ENCODE measurements at regions not wholly inside any gene's neighbourhood (a gene's known extent, or its start where the extent isn't known, plus 50 kb on each side); places are given as distances from the start of the nearest gene placed in this dataset.
"Not testable (repeated sequence)": the region's sequence is repeated elsewhere in the genome, so short reads cannot be mapped to it uniquely, and the experiment has no call there.

DNA sequence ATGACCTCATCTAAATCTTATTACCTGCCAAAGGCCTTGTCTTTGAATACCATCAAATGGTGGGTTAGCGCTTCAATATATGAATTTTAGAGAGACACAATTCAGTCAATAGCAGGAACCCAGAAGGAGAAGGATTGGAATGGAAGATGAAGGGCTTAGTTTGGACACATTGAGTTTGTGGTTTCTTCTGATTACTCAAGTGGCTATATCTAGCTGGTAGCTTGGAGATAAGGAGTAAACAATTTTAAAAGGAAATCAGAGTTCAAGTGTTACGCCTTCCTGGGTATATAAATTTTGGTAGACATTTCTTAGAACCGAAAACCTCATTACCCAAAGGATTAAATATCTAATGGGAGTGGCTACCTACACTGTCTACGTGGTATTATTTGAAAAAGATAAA is 80.2 kb downstream of the RGS2 start:
- Mint-ChIP-seq H3K27ac (no peak overlapping the region), H3K9me3 (peaks cover 25% of the 10 kb centered on the region)
- TF ChIP-seq ZBTB43 (CRISPR knock-in tag; IDR thresholded peaks at IDR 0.05) (no peak), ZBTB21 (CRISPR knock-in tag; IDR thresholded peaks at IDR 0.05; ENCODE audit: borderline replicate concordance) (no peak)

DNA sequence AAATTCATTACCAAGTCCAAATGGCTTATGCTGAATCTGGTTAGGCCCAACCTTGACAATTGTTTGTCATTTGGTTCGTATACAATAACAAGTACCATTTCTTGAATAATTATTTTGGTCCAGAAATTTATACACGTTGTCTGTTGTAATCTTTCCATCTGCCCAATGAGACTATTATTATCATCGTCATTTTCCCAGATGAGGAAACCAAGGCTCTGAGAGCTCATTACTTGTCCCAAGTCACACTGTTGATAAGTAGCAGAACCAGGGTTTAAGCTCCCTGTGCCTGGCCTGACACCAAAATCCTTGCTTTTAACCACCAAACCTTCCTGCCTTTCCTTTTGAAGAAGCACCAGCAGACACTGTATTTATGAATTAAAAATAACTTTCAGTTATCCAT is 81.3 kb downstream of the RGS2 start:
- peaks cover 9% of the 10 kb centered on the region for H3K36me3 Mint-ChIP-seq
- TF ChIP-seq NR3C1 (CRISPR knock-in tag; conservative IDR thresholded peaks at IDR 0.05; ENCODE audit: low read depth) (no peak), PRDM15 (CRISPR knock-in tag; IDR thresholded peaks at IDR 0.05) (no peak), ZNF263 (CRISPR knock-in tag; IDR thresholded peaks at IDR 0.05; ENCODE audit: low read depth) (no peak), NR2C2 (CRISPR knock-in tag; IDR thresholded peaks at IDR 0.05) (no peak), SOX15 (CRISPR knock-in tag; IDR thresholded peaks at IDR 0.05) (no peak), PREB (CRISPR knock-in tag; IDR thresholded peaks at IDR 0.05; ENCODE audit: borderline replicate concordance) (no peak), ZNF423 (CRISPR knock-in tag; IDR thresholded peaks at IDR 0.05) (no peak), IRF1 (CRISPR knock-in tag; IDR thresholded peaks at IDR 0.05) (no peak), KAT7 (CRISPR knock-in tag; IDR thresholded peaks at IDR 0.05; ENCODE audit: borderline replicate concordance) (no peak), FOXJ3 (CRISPR knock-in tag; IDR thresholded peaks at IDR 0.05; ENCODE audit: borderline replicate concordance) (no peak)
- TF ChIP-seq, protein P1, sequence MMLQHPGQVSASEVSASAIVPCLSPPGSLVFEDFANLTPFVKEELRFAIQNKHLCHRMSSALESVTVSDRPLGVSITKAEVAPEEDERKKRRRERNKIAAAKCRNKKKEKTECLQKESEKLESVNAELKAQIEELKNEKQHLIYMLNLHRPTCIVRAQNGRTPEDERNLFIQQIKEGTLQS (CRISPR knock-in tag; conservative IDR thresholded peaks at IDR 0.05), result no peak
- TF ChIP-seq, protein P2, sequence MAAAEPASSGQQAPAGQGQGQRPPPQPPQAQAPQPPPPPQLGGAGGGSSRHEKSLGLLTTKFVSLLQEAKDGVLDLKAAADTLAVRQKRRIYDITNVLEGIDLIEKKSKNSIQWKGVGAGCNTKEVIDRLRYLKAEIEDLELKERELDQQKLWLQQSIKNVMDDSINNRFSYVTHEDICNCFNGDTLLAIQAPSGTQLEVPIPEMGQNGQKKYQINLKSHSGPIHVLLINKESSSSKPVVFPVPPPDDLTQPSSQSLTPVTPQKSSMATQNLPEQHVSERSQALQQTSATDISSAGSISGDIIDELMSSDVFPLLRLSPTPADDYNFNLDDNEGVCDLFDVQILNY (CRISPR knock-in tag; IDR thresholded peaks at IDR 0.05), result no peak
- ChIA-PET POLR2A (no interaction called here), CTCF (no interaction called here)
- ATAC-seq (no peak), DNase-seq (ENCODE audit: low spot score) (no peak)
- H3K9me3 Mint-ChIP-seq, result peaks cover 28% of the 10 kb centered on the region
- H3K4me1 Mint-ChIP-seq, result peaks cover 20% of the 10 kb centered on the region
- no peak overlapping the region for H3K27ac Mint-ChIP-seq
- no peak overlapping the region for H3K4me3 Mint-ChIP-seq
- no peaks in the 10 kb centered on the region for H3K27me3 Mint-ChIP-seq (ENCODE audit: low read depth)

More for the DNA sequence above, 80.2 kb downstream of the RGS2 start:
- H3K4me3 Mint-ChIP-seq, result no peak overlapping the region
- ChIA-PET CTCF (no interaction called here), POLR2A (no interaction called here)
- no peaks in the 10 kb centered on the region for H3K27me3 Mint-ChIP-seq (ENCODE audit: low read depth)
- DNase-seq (ENCODE audit: low spot score), result no peak
- no peak for ATAC-seq
- peaks cover 9% of the 10 kb centered on the region for H3K36me3 Mint-ChIP-seq
- peaks cover 20% of the 10 kb centered on the region for H3K4me1 Mint-ChIP-seq

DNA sequence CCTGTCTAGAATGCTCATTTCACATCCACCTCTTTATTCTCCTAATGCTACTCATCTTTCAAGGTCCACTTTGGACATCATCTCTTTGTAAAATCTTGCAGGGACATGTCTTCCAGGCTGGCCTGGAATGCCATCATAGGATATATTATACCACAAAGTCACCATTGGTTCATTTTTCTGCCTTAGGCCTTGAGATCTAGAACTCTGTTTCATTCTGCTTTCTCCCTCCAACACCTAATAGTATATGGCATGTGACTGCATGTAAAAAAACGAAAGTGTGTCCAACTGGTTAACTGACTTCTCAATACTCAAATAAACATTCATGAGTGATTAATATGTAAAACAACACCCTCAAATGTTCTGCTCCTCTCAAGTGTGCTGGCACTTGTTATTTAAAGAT is 84.1 kb downstream of the RGS2 start:
- POLR2A ChIA-PET, result no interaction called here
- ATAC-seq (no peak), DNase-seq (ENCODE audit: low spot score) (no peak)
- peaks cover 23% of the 10 kb centered on the region for H3K9me3 Mint-ChIP-seq
- no peak overlapping the region for H3K4me3 Mint-ChIP-seq
- H3K27ac Mint-ChIP-seq, result no peak overlapping the region
- H3K27me3 Mint-ChIP-seq (ENCODE audit: low read depth), result no peaks in the 10 kb centered on the region
- peaks cover 3% of the 10 kb centered on the region for H3K36me3 Mint-ChIP-seq
- H3K4me1 Mint-ChIP-seq, result peaks cover 6% of the 10 kb centered on the region
- CTCF ChIA-PET, result no interaction called here
- TF ChIP-seq ZNF121 (CRISPR knock-in tag; IDR thresholded peaks at IDR 0.05), result no peak
- TF ChIP-seq ZNF671 (CRISPR knock-in tag; IDR thresholded peaks at IDR 0.05), result no peak
- TF ChIP-seq TCF7 (CRISPR knock-in tag; IDR thresholded peaks at IDR 0.05; ENCODE audit: low read depth), result no peak
- no peak for TF ChIP-seq SMAD3 (CRISPR knock-in tag; IDR thresholded peaks at IDR 0.05; ENCODE audit: borderline replicate concordance)
- no peak for TF ChIP-seq ZNF416 (CRISPR knock-in tag; IDR thresholded peaks at IDR 0.05)
- no peak for TF ChIP-seq SMAD4 (CRISPR knock-in tag; IDR thresholded peaks at IDR 0.05)
- no peak for TF ChIP-seq ZNF263 (CRISPR knock-in tag; IDR thresholded peaks at IDR 0.05; ENCODE audit: low read depth)
- TF ChIP-seq, protein P1 (CRISPR knock-in tag; conservative IDR thresholded peaks at IDR 0.05), result no peak

GRCh38 chr1:192895487-192895886 is 86.6 kb downstream of the RGS2 start:
- ATAC-seq; H3K27ac Mint-ChIP-seq; H3K36me3 Mint-ChIP-seq; H3K4me3 Mint-ChIP-seq; CTCF ChIA-PET; DNase-seq (ENCODE audit: low spot score); POLR2A ChIA-PET; H3K27me3 Mint-ChIP-seq (ENCODE audit: low read depth); H3K4me1 Mint-ChIP-seq: not testable (repeated sequence)
- peaks cover 12% of the 10 kb centered on the region for H3K9me3 Mint-ChIP-seq

Data from WTC11 (cell line).